H9 (cell line): ENCODE measurements at regions not wholly inside any gene's neighbourhood (a gene's known extent, or its start where the extent isn't known, plus 50 kb on each side); places are given as distances from the start of the nearest gene placed in this dataset.

Source experiments
- DNase-seq: peaks from one replicate; pipeline ENCODE4 v3.0.0-alpha.2; 2017
- H2AFZ ChIP-seq: one replicate; pipeline ENCODE4 v1.6.1; 2013; ENCODE audit warnings: mild to moderate bottlenecking, low read length, control low read depth, moderate library complexity
- H2AK5ac ChIP-seq: 2 replicates; pipeline ENCODE4 v1.6.1; 2013; ENCODE audit warnings: low read length, control low read depth, mixed read lengths; ENCODE audit not compliant: insufficient read length
- H2BK120ac ChIP-seq: one replicate; pipeline ENCODE4 v1.6.1; 2013; ENCODE audit warnings: low read depth, mild to moderate bottlenecking, low read length, control low read depth, inconsistent platforms; ENCODE audit not compliant: poor library complexity, severe bottlenecking
- H2BK12ac ChIP-seq: 2 replicates; pipeline ENCODE4 v1.6.1; 2013; ENCODE audit warnings: low read length, control low read depth, mixed read lengths, low read depth; ENCODE audit not compliant: insufficient read length
- H2BK15ac ChIP-seq: 2 replicates; pipeline ENCODE4 v1.6.1; 2013; ENCODE audit warnings: low read depth, low read length, control low read depth
- H2BK20ac ChIP-seq: one replicate; pipeline ENCODE4 v1.6.1; 2013; ENCODE audit warnings: low read depth, mild to moderate bottlenecking, low read length, control low read depth, inconsistent platforms; ENCODE audit not compliant: poor library complexity, severe bottlenecking
- H2BK5ac ChIP-seq: 2 replicates; pipeline ENCODE4 v1.6.1; 2013; ENCODE audit warnings: low read length, control low read depth, mixed read lengths; ENCODE audit not compliant: insufficient read length
- H3K14ac ChIP-seq: 2 replicates; pipeline ENCODE4 v1.6.1; 2013; ENCODE audit warnings: low read length, control low read depth; ENCODE audit not compliant: insufficient read depth
- H3K18ac ChIP-seq: 2 replicates; pipeline ENCODE4 v1.6.1; 2013; ENCODE audit warnings: low read depth, mild to moderate bottlenecking, mixed read lengths, low read length, control low read depth; ENCODE audit not compliant: insufficient read length
- H3K23ac ChIP-seq: 2 replicates; pipeline ENCODE4 v1.6.1; 2013; ENCODE audit warnings: low read length, control low read depth, mixed read lengths, low read depth; ENCODE audit not compliant: insufficient read length
- H3K23me2 ChIP-seq: 2 replicates; pipeline ENCODE4 v1.6.1; 2013; ENCODE audit warnings: low read depth, mild to moderate bottlenecking, mixed read lengths, low read length, control low read depth; ENCODE audit not compliant: insufficient read length, poor library complexity, severe bottlenecking
- H3K27ac ChIP-seq: 2 replicates; pipeline ENCODE4 v1.5.1; 2013; ENCODE audit warnings: low read length, control low read depth, mixed read lengths, low read depth; ENCODE audit not compliant: insufficient read length
- H3K27me3 ChIP-seq: 2 replicates; pipeline ENCODE4 v1.6.1; 2013; ENCODE audit warnings: low read length, control low read depth, inconsistent platforms; ENCODE audit not compliant: insufficient read depth
- H3K4ac ChIP-seq: 2 replicates; pipeline ENCODE4 v1.6.1; 2013; ENCODE audit warnings: low read depth, mild to moderate bottlenecking, control low read depth, inconsistent platforms, low read length, moderate library complexity
- H3K4me1 ChIP-seq: 2 replicates; pipeline ENCODE4 v1.6.1; 2013; ENCODE audit warnings: low read length, control low read depth, inconsistent platforms; ENCODE audit not compliant: insufficient read depth
- H3K4me2 ChIP-seq: 2 replicates; pipeline ENCODE4 v1.6.1; 2013; ENCODE audit warnings: low read length, control low read depth, mixed read lengths; ENCODE audit not compliant: insufficient read length, insufficient read depth
- H3K56ac ChIP-seq: 2 replicates; pipeline ENCODE4 v1.6.1; 2013; ENCODE audit warnings: low read depth, mild to moderate bottlenecking, mixed read lengths, low read length, control low read depth; ENCODE audit not compliant: insufficient read length
- H3K79me1 ChIP-seq: 2 replicates; pipeline ENCODE4 v1.6.1; 2013; ENCODE audit warnings: low read depth, mild to moderate bottlenecking, moderate library complexity, low read length, control low read depth, inconsistent platforms; ENCODE audit not compliant: insufficient read depth, poor library complexity, severe bottlenecking
- H3K79me2 ChIP-seq: 2 replicates; pipeline ENCODE4 v1.6.1; 2013; ENCODE audit warnings: low read length, control low read depth, inconsistent platforms; ENCODE audit not compliant: insufficient read depth
- H3K9ac ChIP-seq: 2 replicates; pipeline ENCODE4 v1.6.1; 2013; ENCODE audit warnings: low read length, control low read depth, mixed read lengths; ENCODE audit not compliant: insufficient read length; ENCODE audit errors: extremely low read depth
- H3K9me3 ChIP-seq: one replicate; pipeline ENCODE4 v1.6.1; 2013; ENCODE audit warnings: low read depth, low read length, inconsistent platforms; ENCODE audit not compliant: control insufficient read depth
- H3T11ph ChIP-seq: one replicate; pipeline ENCODE4 v1.6.1; 2013; ENCODE audit warnings: mild to moderate bottlenecking, low read length, control low read depth, inconsistent platforms
- H4K20me1 ChIP-seq: one replicate; pipeline ENCODE4 v1.6.1; 2013; ENCODE audit not compliant: control insufficient read depth, insufficient read length, insufficient read depth
- H4K5ac ChIP-seq: 2 replicates; pipeline ENCODE4 v1.6.1; 2013; ENCODE audit warnings: low read depth, mild to moderate bottlenecking, mixed read lengths, low read length, control low read depth; ENCODE audit not compliant: insufficient read length
- H4K8ac ChIP-seq: replicated peaks from 2 replicates; pipeline ENCODE4 v1.6.1; 2013; ENCODE audit warnings: low read length, control low read depth, mixed read lengths, low read depth; ENCODE audit not compliant: insufficient read length
- H4K91ac ChIP-seq: 2 replicates; pipeline ENCODE4 v1.6.1; 2013; ENCODE audit warnings: low read depth, mild to moderate bottlenecking, moderate library complexity, mixed read lengths, low read length, control low read depth; ENCODE audit not compliant: insufficient read length
- H3K27ac Mint-ChIP-seq, 3 experiments: 2 replicates in 2 of 3; 3 replicates in 1 of 3; pipeline ENCODE4 v1.8.0; 2020 to 2021; ENCODE audit warnings: mixed read lengths in 3 of 3, mild to moderate bottlenecking in 1 of 3, moderate library complexity in 1 of 3
- H3K27me3 Mint-ChIP-seq: 2 replicates; pipeline ENCODE4 v1.8.0; 2021; ENCODE audit warnings: low read depth, mild to moderate bottlenecking, moderate library complexity, mixed read lengths
- H3K36me3 Mint-ChIP-seq, 3 experiments: 2 replicates in 2 of 3; 3 replicates in 1 of 3; pipeline ENCODE4 v1.8.0; 2020 to 2021; ENCODE audit warnings: low read depth in 3 of 3, mixed read lengths in 3 of 3; ENCODE audit not compliant: insufficient read depth in 1 of 3
- H3K4me1 Mint-ChIP-seq, 2 experiments: 2 replicates each; pipeline ENCODE4 v1.8.0; 2020; ENCODE audit warnings: mixed read lengths in 2 of 2
- H3K4me3 Mint-ChIP-seq, 2 experiments: 2 replicates in 1 of 2; 3 replicates in 1 of 2; pipeline ENCODE4 v1.8.0; 2020 to 2021; ENCODE audit warnings: mild to moderate bottlenecking in 2 of 2, mixed read lengths in 2 of 2, moderate library complexity in 1 of 2
- H3K9me3 Mint-ChIP-seq, 2 experiments: 2 replicates in 1 of 2; 3 replicates in 1 of 2; pipeline ENCODE4 v1.8.0; 2020; ENCODE audit warnings: mild to moderate bottlenecking in 2 of 2, mixed read lengths in 2 of 2, moderate library complexity in 1 of 2
- CTCF ChIP-seq: fragments of 200-600 bp; sonication (generic); conservative IDR thresholded peaks from 3 replicates; pipeline ENCODE4 v1.8.0; 2021; ENCODE audit warnings: antibody characterized with exemption, mild to moderate bottlenecking
- WGBS: extraction: QIAGEN DNeasy Blood & Tissue Kit; methylation state at CpG from one replicate; pipeline ENCODE4 v1.1.7; 2013; ENCODE audit warnings: missing lambda C conversion rate, low lambda C conversion rate, mixed read lengths; ENCODE audit not compliant: insufficient read length; ENCODE audit errors: extremely low coverage; 5-methylcytosine and 5-hydroxymethylcytosine counted together

GRCh38 chr4:162509333-162509732 is 345.5 kb upstream of the FSTL5 start:
- H3K4me3 Mint-ChIP-seq = no peak overlapping the region
- Histone ChIP-seq H3T11ph (no peak overlapping the region), H3K27ac (no peak overlapping the region), H4K20me1 (no peaks in the 10 kb centered on the region), H4K8ac (no peak overlapping the region), H2BK12ac (no peak overlapping the region), H3K79me1 (no peaks in the 10 kb centered on the region), H3K27me3 (no peaks in the 10 kb centered on the region), H2BK5ac (no peak overlapping the region), H3K56ac (no peak overlapping the region), H3K23me2 (no peaks in the 10 kb centered on the region), H3K4ac (no peak overlapping the region), H3K14ac (no peak overlapping the region), H3K4me2 (no peak overlapping the region), H4K5ac (no peak overlapping the region), H3K4me1 (no peaks in the 10 kb centered on the region), H2BK120ac (no peak overlapping the region), H3K79me2 (no peaks in the 10 kb centered on the region), H2BK20ac (no peak overlapping the region), H2AK5ac (no peak overlapping the region), H3K23ac (no peak overlapping the region), H3K18ac (no peak overlapping the region), H3K9ac (no peak overlapping the region), H2AFZ (no peak overlapping the region), H4K91ac (no peak overlapping the region), H3K9me3 (no peaks in the 10 kb centered on the region), H2BK15ac (no peak overlapping the region)
- H3K4me1 Mint-ChIP-seq = peaks cover 0 to 4% of the 10 kb centered on the region in 2 experiments; a peak in 1 of 4 replicates
- no peak overlapping the region for H3K27ac Mint-ChIP-seq
- TF ChIP-seq CTCF = no peak
- no peaks in the 10 kb centered on the region for H3K27me3 Mint-ChIP-seq
- H3K36me3 Mint-ChIP-seq = no peaks in the 10 kb centered on the region
- H3K9me3 Mint-ChIP-seq = no peaks in the 10 kb centered on the region
- DNase-seq = no peak
- WGBS = no CpG with 5 or more reads among the region's 1 CpG
